CD4-positive, alpha-beta T cell treated with Interferon alpha-2 for 1 hour (primary cell): ENCODE measurements at regions not wholly inside any gene's neighbourhood (a gene's known extent, or its start where the extent isn't known, plus 50 kb on each side); places are given as distances from the start of the nearest gene placed in this dataset.
"Not testable (repeated sequence)": the region's sequence is repeated elsewhere in the genome, so short reads cannot be mapped to it uniquely, and the experiment has no call there.

ENCODE experiments used
- DNase-seq, 2 donors: peaks; one replicate each; pipeline ENCODE4 v3.0.0-alpha.2; 2020 to 2022

DNA sequence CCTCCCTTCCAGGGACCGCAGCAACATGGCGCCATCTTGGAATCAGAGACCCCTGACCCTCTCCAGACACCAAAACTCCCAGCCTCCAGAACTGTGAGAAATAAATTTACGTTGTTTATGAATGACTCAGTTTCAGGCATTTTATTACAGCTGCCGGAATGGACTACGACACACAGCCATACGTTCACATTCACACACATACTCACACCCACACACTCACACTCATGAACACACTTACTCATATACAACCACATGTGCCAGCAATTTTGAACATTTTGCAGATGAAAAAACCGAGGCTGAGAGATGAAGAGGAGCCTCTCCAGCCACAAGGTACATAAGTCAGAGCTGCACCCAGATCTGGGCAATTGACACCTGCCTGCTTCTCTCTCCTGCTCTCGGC lies 151.0 kb upstream of the RAB4A start:
- no peak for DNase-seq

DNA sequence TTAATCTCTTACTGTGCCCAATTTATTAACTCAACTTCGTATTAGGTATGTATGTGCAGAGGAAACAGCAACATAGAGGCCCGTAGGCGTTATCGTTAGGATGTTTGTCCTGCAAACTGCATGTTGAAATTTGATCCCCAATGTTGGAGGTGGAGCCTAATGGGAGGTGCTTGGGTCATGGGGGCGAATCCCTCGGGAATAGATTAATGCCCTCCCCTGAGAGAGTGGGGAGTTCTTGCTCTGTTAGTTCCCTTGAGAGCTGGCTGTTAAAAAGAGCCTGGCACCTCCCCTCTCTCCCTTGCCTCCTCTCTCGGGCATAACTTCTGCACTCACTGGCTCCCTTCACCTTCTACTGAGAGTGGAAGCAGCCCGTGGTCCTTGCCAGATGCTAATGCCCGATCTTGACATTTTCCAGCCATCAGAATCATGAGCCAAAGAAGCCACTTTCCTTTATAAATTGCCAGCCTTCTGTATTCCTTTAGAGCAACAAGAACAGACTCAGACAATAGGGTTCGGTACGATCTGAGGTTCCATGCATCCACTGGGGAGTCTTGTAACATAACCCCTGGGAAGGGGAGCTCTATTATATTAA lies 149.0 kb upstream of the RAB4A start:
- DNase-seq = no peak

DNA sequence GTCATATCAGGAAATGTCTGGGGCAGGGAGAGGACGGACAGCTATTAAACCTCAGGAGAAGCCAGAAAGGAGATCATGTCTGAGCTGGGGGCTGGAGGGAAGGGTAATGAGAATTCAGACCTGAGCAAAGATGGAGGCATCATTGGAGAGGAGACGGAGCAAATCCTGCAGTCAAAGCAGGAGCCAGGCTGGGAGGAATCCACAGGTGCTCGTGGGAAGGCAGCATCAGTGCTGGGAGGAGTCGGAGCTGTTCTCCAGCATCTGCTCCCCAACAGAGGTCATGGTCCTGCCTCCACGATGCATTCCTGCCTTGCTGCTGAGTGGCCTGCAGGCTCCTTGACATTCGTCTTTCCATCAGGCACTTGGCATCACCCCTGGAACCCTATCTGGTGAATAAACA lies 148.3 kb upstream of the RAB4A start:
- no peak for DNase-seq

DNA sequence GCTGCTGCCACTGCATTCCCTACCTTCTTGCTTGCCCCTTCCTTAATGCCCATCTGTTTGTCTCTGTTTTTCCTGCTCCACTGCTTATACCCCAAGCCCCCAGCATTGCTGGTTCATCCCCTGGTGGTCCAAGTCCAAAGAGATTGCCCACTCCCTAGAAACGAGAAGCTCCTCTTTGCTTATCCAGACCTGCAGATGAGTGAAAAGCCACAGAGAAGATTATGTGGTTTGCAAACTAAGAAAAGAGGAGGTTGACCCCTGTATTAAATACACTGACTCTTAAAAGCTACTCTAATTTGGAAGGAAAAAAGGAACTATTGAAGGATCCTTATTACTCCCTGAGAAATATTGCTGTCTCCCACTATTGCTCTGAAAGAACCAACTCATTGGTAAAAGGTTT lies 146.8 kb upstream of the RAB4A start:
- DNase-seq = no peak

DNA sequence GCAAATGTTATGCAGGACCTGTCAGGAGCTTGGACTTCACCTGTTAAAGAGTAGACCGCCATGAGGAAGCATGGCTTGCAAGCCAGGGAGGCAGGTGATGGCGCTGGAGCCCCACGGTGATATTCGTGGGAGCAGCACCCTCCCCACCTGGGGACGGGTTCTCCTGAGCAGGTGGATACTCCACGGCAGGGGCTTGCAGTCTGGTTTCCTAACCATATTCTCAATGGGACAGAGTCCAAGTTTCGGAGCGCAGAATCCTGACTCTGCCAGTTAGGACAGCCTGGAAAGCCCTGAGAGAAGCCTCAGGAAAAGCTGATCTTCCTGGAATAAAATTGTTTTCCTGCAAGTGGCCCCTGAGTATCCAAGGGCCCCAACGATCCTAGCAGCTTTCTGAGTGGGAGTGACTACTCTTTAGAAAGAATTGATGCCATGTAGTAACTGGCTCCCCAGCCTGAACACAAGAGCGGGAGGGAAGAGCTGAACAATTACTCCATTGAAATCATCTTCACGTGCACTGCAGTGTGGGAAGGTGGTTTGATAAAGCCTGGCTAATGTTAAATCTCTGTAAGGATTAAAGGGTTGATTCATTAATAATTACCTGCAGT lies 146.3 kb upstream of the RAB4A start:
- no peak for DNase-seq

DNA sequence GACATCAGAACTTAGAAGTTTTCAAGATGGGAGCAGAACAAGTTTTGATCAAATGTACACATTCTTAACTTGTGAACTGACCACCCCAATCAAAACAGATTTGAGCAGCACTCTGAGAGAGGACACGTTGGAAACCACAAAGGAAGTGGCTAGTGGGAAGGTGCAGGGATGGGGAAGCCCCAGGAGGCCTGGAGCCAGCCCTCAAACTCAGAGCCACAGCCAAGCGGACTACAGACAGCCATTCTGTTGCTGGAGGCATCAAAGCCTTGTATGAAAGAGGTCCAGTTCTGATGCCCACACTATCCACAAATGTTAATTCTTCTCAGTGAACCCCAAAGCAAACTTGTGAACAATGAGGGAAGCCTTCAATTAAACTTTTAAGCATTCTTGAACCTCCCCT lies 143.6 kb upstream of the RAB4A start:
- DNase-seq = peak in 1 of 2 donors; percentile 30

DNA sequence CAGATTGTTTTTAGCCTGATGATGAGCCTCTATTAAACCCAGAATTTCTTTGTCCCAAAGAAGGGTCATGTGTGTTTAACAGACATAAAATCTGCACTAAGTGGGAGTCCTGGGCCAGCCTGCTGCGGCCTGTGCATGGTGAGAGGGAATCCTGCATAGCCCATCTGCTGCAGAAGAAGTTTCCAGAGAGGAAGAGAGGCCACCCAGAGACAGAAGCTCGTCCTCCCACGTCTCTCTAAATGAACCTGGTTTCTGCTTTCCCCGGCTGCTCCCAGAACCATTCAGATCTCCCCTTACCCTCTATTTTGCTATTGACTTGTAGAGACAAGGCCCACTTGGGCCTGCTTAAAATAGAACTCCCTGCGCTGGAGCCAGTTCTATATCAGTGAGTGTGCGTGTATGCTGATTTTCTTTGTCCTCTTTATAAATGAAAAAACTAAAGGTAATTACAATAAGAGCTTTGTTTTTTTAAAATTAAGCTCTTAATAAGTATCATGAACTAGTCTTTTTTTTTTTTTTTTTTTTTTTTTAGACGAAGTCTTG lies 142.8 kb upstream of the RAB4A start:
- DNase-seq = no peak

DNA sequence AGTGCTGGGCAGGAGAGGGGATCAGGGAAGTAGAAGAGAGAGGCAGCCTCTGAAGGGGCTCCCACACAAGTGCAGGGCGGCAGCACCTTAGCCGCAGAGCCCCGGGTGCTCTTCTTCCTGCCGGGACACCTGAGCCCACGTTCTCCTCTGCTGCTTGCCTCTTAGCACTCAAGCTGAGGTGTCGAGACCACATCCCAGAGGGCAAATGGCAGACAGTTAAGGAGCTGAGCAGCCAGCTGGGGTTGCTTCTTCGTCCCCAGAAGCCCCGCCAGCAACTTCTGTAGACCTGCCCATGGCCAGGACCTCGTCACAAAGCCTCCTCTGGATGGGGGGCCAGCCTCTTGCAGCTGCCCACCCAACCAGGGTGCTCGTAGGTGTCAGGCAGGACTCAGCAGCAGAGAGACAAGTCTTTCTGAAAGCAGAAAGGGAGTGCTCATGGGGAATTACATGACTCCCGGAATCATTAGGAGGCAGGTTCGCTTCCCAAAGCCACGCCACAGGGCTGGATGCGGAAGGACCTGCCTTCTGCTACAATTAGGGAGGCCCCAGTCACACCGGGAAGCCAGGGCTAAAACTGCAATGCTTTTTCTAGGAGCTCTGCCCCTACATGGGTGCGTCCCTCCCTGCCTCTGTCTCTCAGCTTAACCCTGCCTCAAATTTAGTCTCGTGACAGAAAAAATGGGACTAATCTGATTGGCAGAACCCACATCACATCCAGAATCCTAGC lies 141.4 kb upstream of the RAB4A start:
- DNase-seq = peak; percentile 6 to 50

DNA sequence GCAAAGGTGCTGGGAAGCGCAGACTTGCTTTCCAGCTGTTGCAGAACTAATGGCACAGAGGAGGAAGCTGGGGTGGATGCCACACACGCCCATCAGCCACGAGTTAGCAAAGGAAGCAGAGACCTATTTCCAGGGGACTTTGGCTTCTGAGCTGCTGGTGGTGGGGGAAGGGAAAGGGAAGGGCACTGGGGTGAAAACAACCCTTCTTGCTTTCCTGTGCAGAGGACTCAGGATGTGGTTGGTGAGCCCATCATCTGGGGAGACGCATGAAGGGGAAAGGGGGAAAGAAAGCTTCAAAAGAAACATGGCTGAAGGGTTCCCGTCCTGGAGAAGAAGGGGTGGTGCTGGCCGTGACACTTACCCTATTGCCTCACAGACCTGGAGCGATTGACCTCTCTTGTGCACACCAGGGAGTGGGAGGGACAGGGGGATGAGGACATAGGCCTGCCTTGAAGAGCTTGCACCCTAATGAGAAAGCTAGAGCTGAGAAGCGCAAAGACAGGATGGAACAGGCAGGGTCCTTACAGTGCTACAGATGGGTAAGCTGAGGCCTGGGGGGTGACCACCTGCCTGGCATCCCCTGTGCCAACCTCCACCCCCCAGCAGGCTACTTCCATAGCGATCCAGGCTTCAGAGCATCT lies 140.8 kb upstream of the RAB4A start:
- peak; percentile 37 to 43 for DNase-seq

DNA sequence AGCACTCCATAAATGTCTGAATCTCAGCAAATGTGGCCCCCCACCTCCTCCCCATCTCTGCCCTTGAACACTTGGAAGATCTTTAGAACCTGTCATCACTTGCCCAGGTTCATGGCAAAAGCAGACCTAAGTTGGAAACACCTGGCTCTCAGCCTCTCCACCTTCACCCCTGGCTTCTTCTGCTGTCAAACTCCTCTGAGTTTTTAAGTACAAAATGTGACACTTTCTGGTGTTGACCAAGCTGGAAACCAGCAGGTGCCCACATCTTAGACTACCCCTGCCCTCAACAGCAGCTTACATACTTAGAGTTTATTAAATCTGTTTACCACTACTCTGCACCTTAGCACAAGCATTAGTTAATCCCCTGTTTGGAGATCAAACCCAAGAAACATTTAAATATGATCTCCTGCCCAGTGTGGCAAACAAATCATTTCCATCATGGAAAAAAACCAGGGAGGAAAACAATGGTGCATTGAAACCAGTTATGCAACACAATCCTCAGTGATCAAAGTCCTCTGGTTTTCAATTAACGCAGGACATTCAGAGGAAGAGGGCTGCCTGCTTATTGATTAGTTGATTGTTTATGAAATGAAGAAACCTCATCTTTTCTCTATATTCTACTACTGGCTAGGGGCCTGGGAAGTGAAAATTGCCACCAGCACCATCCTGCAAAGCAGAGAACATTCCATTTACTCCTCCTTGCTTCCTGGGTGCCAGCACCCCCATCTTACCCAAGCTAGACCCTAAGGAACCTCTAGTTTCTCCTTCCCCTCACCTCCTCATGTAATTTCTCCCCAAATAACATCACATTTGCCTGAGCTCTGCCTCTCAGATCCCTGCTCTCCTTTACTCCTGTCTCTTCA lies 139.4 kb upstream of the RAB4A start:
- DNase-seq = no peak

DNA sequence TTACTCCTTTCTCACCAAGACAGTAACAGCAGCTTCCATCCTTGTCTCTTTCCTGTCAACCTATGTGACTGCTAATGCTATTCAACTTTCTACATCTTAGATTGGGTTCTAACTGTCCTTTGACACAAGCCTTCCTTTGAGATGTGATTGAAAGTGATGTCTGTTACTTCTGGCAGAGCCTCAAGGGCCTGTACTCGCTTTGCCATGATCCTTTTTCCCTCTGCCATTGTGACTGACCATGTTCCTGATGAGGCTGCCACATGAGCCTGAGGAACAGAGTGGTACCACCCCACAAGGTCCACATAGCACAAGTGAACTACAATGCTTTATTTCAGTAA lies 138.8 kb upstream of the RAB4A start:
- no peak for DNase-seq

DNA sequence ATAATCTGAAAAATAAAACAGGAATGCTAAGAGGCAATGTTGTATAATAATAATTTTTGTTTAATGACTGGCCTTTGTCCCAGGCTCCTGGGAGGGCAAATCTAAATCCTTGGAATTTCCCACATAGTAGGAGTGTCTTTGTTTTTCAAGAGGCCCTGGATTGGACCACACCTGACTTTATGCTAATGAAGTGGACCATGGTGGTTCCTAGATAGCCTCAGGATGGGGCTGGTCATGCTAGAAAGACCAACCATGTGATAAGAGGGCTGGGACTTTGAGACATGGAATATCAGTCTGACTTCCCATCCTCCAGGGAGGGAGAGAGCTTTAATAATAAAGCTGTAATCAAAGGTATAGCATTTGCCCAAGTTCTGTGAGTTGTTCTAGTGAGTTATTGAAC lies 138.2 kb upstream of the RAB4A start:
- no peak for DNase-seq

DNA sequence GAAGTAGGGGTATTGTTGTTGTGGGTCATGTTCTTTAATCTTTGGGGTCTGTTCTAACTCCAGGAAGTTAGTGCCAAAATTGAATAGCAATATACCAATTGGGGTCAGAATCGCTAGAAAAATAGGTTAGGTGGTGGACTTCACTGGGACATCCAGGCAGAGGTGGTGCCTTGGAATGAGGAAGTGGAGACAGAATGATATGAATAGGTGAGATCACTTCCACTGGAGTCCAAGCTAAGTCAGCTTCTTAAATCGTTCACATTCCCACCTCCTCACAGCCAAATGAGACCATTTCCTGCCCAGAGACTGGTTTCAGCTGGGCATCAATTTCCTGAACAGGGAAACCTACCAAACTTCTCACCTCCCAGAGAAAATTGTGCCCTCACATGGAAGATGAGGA lies 137.8 kb upstream of the RAB4A start:
- no peak for DNase-seq

DNA sequence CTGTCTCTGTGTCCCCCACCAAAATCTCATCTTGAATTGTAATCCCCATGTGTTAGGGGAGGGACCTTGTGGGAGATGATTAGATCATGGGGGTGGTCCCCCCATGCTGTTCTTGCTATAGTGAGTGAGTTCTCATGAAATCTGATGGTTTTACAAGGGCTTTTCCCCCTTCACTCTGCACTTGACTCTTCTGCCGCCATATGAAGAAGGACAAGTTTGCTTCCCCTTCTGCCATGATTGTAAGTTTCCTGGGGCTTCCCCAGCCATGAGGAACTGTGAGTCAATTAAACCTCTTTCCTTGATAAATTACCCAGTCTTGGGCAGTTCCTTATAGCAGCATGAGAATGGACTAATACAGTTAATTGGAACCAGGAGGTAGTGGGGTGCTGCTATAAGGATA lies 137.1 kb upstream of the RAB4A start:
- peak in 1 of 2 donors; percentile 30 for DNase-seq

DNA sequence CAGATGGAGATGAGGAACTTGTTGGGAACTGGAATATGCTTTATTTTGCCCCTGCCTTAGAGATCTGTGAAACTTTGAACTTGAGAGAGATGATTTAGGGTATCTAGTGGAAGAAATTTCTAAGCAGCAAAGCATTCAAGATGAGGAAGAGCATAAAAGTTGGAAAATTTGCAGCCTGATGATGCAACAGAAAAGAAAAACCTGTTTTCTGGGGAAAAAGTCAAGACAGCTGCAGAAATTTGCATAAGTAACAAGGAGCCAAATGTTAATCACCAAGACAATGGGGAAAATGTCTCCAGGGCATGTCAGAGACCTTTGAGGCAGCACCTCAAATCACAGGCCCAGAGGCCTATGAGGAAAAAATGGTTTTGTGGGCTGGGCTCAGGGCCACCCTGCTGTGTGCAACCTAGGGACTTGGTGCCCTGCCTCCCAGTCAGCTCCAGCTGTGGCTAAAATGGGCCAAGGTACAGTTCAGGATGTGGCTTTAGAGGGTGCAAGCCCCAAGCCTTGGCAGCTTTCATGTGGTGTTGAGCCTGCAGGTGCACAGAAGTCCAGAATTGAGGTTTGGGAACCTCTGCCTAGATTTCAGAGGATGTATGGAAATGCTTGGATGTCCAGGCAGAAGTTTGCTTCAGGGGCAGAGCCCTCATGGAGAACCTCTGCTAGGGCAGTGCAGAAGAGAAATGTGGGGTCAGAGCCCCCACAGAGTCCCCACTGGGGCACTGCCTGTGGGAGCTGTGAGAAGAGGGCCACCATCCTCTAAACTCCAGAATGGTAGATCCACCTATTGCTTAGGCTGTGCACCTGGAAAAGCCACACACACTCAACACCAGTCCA lies 136.3 kb upstream of the RAB4A start:
- not testable (repeated sequence) for DNase-seq

DNA sequence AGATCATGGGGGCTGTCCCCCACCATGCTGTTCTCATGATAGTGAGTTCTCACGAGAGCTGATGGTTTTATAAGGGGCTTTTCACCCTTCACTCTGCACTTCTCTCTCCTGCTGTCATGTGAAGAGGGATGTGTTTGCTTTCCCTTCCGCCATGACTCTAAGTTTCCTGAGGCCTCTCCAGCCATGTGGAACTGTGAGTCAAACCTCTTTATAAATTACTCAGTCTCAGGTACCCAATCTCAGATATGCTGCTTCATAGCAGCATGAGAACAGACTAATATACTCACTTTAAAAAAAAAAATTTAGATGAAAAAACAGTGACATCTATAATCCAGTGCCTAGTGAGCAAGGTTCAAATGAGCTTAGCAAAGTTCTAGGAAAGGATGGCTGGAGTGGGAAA lies 135.1 kb upstream of the RAB4A start:
- DNase-seq = no peak

DNA sequence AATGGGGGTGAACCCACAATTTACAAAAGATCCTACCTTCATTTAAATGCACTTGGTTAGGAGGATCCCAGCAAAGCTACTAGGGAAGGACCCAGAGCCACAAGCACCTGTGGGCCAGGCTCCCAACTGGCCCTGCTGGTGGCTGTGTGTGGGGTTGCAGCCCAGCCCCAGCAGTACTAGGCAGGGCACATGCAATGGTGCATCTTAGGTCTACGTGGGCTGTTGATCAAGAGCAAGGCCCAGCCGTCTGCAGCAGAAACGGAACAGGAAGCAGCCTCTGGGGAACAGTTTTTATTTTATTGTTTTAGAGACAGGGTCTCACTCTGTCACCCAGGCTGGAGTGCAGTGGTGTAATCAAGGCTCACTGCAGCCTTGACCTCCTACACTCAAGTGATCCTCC lies 134.1 kb upstream of the RAB4A start:
- DNase-seq = no peak

DNA sequence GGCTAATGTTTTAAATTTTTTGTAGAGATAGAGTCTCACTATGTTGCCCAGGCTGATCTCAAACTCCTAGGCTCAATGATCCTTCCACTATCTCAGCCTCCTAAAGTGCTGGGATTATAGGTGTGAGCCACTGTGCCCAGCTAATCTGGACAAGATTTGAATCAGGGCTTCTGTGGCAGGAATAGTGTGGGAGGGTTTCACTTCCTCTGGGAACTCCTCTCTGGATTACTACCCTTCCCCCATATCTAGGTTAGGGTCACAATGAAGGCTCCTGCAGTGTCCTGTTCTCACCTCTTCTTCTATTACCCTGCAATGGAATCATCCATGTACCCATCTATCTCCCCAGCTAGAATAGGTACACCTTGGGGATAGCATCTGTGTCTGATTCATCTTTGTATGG lies 133.6 kb upstream of the RAB4A start:
- DNase-seq = no peak

DNA sequence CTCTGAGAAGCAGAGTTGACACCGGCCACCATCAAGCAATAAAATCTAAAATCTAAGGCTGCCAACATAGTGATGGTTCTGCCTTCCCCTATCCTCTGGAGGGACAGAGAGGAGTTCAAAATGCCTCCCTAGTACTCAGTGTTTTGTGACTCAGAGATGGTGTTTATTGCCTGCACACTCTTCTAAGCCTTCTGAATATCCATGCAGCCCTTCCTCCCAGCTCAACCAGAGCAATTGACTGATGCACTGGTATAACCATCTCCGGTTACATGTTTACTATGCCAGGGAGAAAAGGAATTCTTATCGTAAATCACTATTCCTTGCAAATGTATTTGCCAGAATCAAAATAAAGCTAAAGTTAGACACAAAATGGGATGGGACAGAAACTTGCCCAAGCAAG lies 132.9 kb upstream of the RAB4A start:
- DNase-seq = no peak

DNA sequence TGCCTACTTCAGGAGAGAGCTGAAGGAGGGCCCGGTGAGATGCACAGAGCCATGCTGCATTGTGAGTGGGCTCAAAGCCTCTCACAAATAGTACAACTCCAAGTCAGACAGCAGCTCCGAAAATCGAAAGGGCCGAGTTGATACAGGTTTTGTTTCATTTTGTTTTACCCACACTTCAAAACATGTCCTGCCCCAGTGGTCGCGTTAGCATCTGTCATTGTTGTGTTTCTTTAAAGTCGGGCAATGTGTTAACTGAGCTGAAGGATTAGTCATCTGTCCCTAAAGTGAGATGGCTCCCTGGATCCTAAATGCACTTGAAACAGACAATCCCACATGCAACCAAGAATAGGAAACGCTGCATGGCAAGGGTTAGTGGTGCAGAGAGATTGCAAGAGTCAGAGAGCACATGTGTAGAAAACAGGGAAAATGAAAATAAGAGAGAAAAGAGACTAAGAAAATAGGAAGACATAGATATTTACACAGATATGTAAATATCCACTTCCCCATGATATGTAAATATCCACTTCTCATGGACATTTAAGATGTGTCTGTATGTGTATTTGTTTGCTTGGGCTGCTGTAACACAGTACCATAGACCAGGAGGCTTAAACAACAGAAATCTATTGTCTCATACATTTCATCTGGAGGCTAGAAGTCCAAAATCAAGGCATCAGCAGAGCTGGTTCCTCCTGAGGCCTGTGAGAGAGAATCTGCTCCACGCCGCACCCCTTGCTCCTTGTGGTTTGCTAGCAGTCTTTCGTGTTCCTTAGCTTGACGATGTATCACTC lies 131.4 kb upstream of the RAB4A start:
- DNase-seq = no peak

DNA sequence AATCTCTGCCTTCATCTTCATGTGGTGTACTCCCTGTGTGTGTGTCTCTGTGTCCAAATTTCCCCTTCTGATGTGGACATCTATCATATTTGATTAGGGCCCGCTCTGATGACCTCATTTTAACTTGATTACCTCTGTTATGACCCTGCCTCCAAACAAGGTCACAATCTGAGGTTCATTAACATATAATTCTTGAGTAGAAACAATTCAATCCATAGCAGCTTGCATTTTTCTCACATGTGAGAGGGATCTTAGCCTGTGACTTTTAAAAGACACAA lies 130.9 kb upstream of the RAB4A start:
- no peak for DNase-seq
